ENCODE measurements at regions not wholly inside any gene's neighbourhood (a gene's known extent, or its start where the extent isn't known, plus 50 kb on each side); places are given as distances from the start of the nearest gene placed in this dataset.

- DNase-seq (ENCODE audit: low read depth in 4 of 6, low spot score in 6 of 6), result no peak
- Histone ChIP-seq H3K4me1 (ENCODE audit: control insufficient read depth, insufficient read depth, low read length) (no peaks in the 10 kb centered on the region), H3K36me3 (ENCODE audit: control insufficient read depth, insufficient read depth, low read length) (no peaks in the 10 kb centered on the region), H3K27ac (ENCODE audit: low read depth, low read length) (no peak overlapping the region), H3K4me3 (ENCODE audit: low read depth, low read length) (no peak overlapping the region), H3K9me3 (ENCODE audit: control insufficient read depth, insufficient read depth, low read length) (no peaks in the 10 kb centered on the region), H3K27me3 (ENCODE audit: control insufficient read depth, insufficient read depth, low read length) (no peaks in the 10 kb centered on the region)
- WGBS (ENCODE audit: insufficient coverage), result 90% methylated on average over 2 of the region's 4 CpGs
Measured at GRCh38 chr10:107649249-107649648, 484.7 kb upstream of the SORCS1 start.

- Histone ChIP-seq H3K27me3 (ENCODE audit: control insufficient read depth, insufficient read depth, low read length) (no peaks in the 10 kb centered on the region), H3K36me3 (ENCODE audit: control insufficient read depth, insufficient read depth, low read length) (no peaks in the 10 kb centered on the region)
- no CpG with 5 or more reads among the region's 1 CpG for WGBS (ENCODE audit: insufficient coverage)
Measured at GRCh38 chr10:107647462-107647861, 483.0 kb upstream of the SORCS1 start.

GRCh38 chr10:107631876-107632275 is 467.4 kb upstream of the SORCS1 start:
- Histone ChIP-seq H3K27ac (ENCODE audit: low read depth, low read length) (no peak overlapping the region), H3K36me3 (ENCODE audit: control insufficient read depth, insufficient read depth, low read length) (no peaks in the 10 kb centered on the region), H3K4me1 (ENCODE audit: control insufficient read depth, insufficient read depth, low read length) (no peaks in the 10 kb centered on the region), H3K4me3 (ENCODE audit: low read depth, low read length) (no peak overlapping the region), H3K27me3 (ENCODE audit: control insufficient read depth, insufficient read depth, low read length) (no peaks in the 10 kb centered on the region), H3K9me3 (ENCODE audit: control insufficient read depth, insufficient read depth, low read length) (no peaks in the 10 kb centered on the region)
- 100% methylated on average over 1 of the region's 4 CpGs for WGBS (ENCODE audit: insufficient coverage)
- no peak for DNase-seq (ENCODE audit: low read depth in 4 of 6, low spot score in 6 of 6)

More at GRCh38 chr10:107647462-107647861, 483.0 kb upstream of the SORCS1 start:
- Histone ChIP-seq H3K4me1 (ENCODE audit: control insufficient read depth, insufficient read depth, low read length) (no peaks in the 10 kb centered on the region), H3K27ac (ENCODE audit: low read depth, low read length) (no peak overlapping the region), H3K9me3 (ENCODE audit: control insufficient read depth, insufficient read depth, low read length) (no peaks in the 10 kb centered on the region), H3K4me3 (ENCODE audit: low read depth, low read length) (no peak overlapping the region)
- no peak for DNase-seq (ENCODE audit: low read depth in 4 of 6, low spot score in 6 of 6)

- no CpG with 5 or more reads among the region's 3 CpGs for WGBS (ENCODE audit: insufficient coverage)
- Histone ChIP-seq H3K9me3 (ENCODE audit: control insufficient read depth, insufficient read depth, low read length) (no peaks in the 10 kb centered on the region), H3K27me3 (ENCODE audit: control insufficient read depth, insufficient read depth, low read length) (no peaks in the 10 kb centered on the region), H3K27ac (ENCODE audit: low read depth, low read length) (no peak overlapping the region), H3K4me1 (ENCODE audit: control insufficient read depth, insufficient read depth, low read length) (no peaks in the 10 kb centered on the region), H3K36me3 (ENCODE audit: control insufficient read depth, insufficient read depth, low read length) (no peaks in the 10 kb centered on the region), H3K4me3 (ENCODE audit: low read depth, low read length) (no peak overlapping the region)
- no peak for DNase-seq (ENCODE audit: low read depth in 4 of 6, low spot score in 6 of 6)
Measured at GRCh38 chr10:107626862-107627261, 462.4 kb upstream of the SORCS1 start.

- WGBS (ENCODE audit: insufficient coverage), result 60% methylated on average over 2 of the region's 3 CpGs
Measured at GRCh38 chr10:107623292-107623691, 458.8 kb upstream of the SORCS1 start.

DNA sequence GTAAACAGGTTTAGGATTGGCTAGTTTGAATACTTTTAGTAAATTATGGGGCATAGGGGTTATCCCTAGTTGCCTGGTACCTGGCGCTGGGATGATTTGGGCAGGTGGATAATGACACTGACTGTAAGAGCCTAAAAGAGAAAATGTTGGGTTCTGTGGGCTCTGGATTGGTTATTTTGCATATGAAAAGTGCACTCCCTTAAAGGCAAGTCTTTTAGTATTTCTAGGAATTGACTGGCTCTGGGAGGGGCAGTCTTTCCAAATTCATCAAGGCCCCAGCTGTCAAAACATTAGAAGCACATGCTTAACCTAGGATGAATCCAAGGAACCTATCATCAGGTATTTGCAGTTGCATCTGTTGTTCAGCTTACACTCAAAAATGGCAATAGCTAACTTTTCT is 454.6 kb upstream of the SORCS1 start:
- H3K27ac ChIP-seq (ENCODE audit: low read depth, low read length), result no peak overlapping the region
- 83% methylated on average over 1 of the region's 1 CpG for WGBS (ENCODE audit: insufficient coverage)
- no peaks in the 10 kb centered on the region for H3K36me3 ChIP-seq (ENCODE audit: control insufficient read depth, insufficient read depth, low read length)
- no peaks in the 10 kb centered on the region for H3K9me3 ChIP-seq (ENCODE audit: control insufficient read depth, insufficient read depth, low read length)
- no peak for DNase-seq (ENCODE audit: low read depth in 4 of 6, low spot score in 6 of 6)
- H3K4me3 ChIP-seq (ENCODE audit: low read depth, low read length), result no peak overlapping the region
- H3K4me1 ChIP-seq (ENCODE audit: control insufficient read depth, insufficient read depth, low read length), result no peaks in the 10 kb centered on the region
- H3K27me3 ChIP-seq (ENCODE audit: control insufficient read depth, insufficient read depth, low read length), result no peaks in the 10 kb centered on the region

More at GRCh38 chr10:107623292-107623691, 458.8 kb upstream of the SORCS1 start:
- H3K27me3 ChIP-seq (ENCODE audit: control insufficient read depth, insufficient read depth, low read length), result no peaks in the 10 kb centered on the region
- no peaks in the 10 kb centered on the region for H3K4me1 ChIP-seq (ENCODE audit: control insufficient read depth, insufficient read depth, low read length)
- H3K4me3 ChIP-seq (ENCODE audit: low read depth, low read length), result no peak overlapping the region
- no peak for DNase-seq (ENCODE audit: low read depth in 4 of 6, low spot score in 6 of 6)
- H3K36me3 ChIP-seq (ENCODE audit: control insufficient read depth, insufficient read depth, low read length), result no peaks in the 10 kb centered on the region
- no peaks in the 10 kb centered on the region for H3K9me3 ChIP-seq (ENCODE audit: control insufficient read depth, insufficient read depth, low read length)
- H3K27ac ChIP-seq (ENCODE audit: low read depth, low read length), result no peak overlapping the region

GRCh38 chr10:107618504-107618994 is 454.0 kb upstream of the SORCS1 start:
- Histone ChIP-seq H3K27ac (ENCODE audit: low read depth, low read length) (no peak overlapping the region), H3K9me3 (ENCODE audit: control insufficient read depth, insufficient read depth, low read length) (no peaks in the 10 kb centered on the region), H3K36me3 (ENCODE audit: control insufficient read depth, insufficient read depth, low read length) (no peaks in the 10 kb centered on the region), H3K4me3 (ENCODE audit: low read depth, low read length) (no peak overlapping the region), H3K27me3 (ENCODE audit: control insufficient read depth, insufficient read depth, low read length) (no peaks in the 10 kb centered on the region), H3K4me1 (ENCODE audit: control insufficient read depth, insufficient read depth, low read length) (no peaks in the 10 kb centered on the region)
- DNase-seq (ENCODE audit: low read depth in 4 of 6, low spot score in 6 of 6), result no peak
- no CpG with 5 or more reads among the region's 1 CpG for WGBS (ENCODE audit: insufficient coverage)

GRCh38 chr10:107616463-107617410 is 452.2 kb upstream of the SORCS1 start:
- H3K9me3 ChIP-seq (ENCODE audit: control insufficient read depth, insufficient read depth, low read length), result no peaks in the 10 kb centered on the region
- 92% methylated on average over 2 of the region's 4 CpGs for WGBS (ENCODE audit: insufficient coverage)
- no peaks in the 10 kb centered on the region for H3K36me3 ChIP-seq (ENCODE audit: control insufficient read depth, insufficient read depth, low read length)
- no peaks in the 10 kb centered on the region for H3K27me3 ChIP-seq (ENCODE audit: control insufficient read depth, insufficient read depth, low read length)
- no peak for DNase-seq (ENCODE audit: low read depth in 4 of 6, low spot score in 6 of 6)
- H3K27ac ChIP-seq (ENCODE audit: low read depth, low read length), result no peak overlapping the region
- H3K4me3 ChIP-seq (ENCODE audit: low read depth, low read length), result no peak overlapping the region
- H3K4me1 ChIP-seq (ENCODE audit: control insufficient read depth, insufficient read depth, low read length), result no peaks in the 10 kb centered on the region

DNA sequence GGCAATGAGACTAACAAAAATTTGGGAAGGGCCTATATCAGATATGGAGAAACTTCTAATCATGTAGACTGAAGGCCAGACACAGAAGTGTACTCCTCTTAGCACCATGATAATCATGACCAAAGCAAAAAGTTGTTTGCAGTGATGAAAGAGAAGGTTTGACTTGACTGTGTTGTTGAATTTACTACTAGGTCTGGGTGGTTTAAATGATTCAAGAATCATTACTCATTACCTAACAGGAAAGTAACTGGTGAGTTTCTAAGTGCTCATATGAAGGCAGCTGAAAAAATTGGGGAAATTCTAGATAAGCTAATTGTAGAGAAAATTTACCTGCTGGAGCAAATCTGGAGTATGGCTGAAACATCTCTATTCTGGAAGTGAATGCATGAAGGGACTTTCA is 451.5 kb upstream of the SORCS1 start:
- Histone ChIP-seq H3K9me3 (ENCODE audit: control insufficient read depth, insufficient read depth, low read length) (no peaks in the 10 kb centered on the region), H3K27ac (ENCODE audit: low read depth, low read length) (no peak overlapping the region), H3K4me1 (ENCODE audit: control insufficient read depth, insufficient read depth, low read length) (no peaks in the 10 kb centered on the region), H3K27me3 (ENCODE audit: control insufficient read depth, insufficient read depth, low read length) (no peaks in the 10 kb centered on the region), H3K4me3 (ENCODE audit: low read depth, low read length) (no peak overlapping the region), H3K36me3 (ENCODE audit: control insufficient read depth, insufficient read depth, low read length) (no peaks in the 10 kb centered on the region)
- DNase-seq (ENCODE audit: low read depth in 4 of 6, low spot score in 6 of 6), result no peak
